Calu3 (cell line): ENCODE measurements at regions not wholly inside any gene's neighbourhood (a gene's known extent, or its start where the extent isn't known, plus 50 kb on each side); places are given as distances from the start of the nearest gene placed in this dataset.

ENCODE experiments used
- BruUV-seq: library from RNA; stranded (reverse); fragments of 400-500 nt; replicated peaks from 2 replicates; lab custom pipeline; 2021; lab: Mats Ljungman, UMichigan
- CTCF ChIA-PET: fragments of 300-600 bp; sonication (Branson Sonifier 250); formaldehyde crosslinking; loops from one replicate; lab custom pipeline; 2022; ENCODE audit warnings: antibody characterized with exemption; lab: Charles Lee
- DNase-seq: peaks from one replicate; pipeline ENCODE4 v3.0.0; 2022
- H3K27ac Mint-ChIP-seq: one replicate; pipeline ENCODE4 v1.8.0; 2022; ENCODE audit warnings: mixed read lengths; ENCODE audit not compliant: unreplicated experiment
- H3K27me3 Mint-ChIP-seq: one replicate; pipeline ENCODE4 v1.8.0; 2022; ENCODE audit warnings: mixed read lengths; ENCODE audit not compliant: unreplicated experiment
- H3K36me3 Mint-ChIP-seq: one replicate; pipeline ENCODE4 v1.8.0; 2022; ENCODE audit warnings: mild to moderate bottlenecking, moderate library complexity, mixed read lengths; ENCODE audit not compliant: insufficient read depth, unreplicated experiment
- H3K4me1 Mint-ChIP-seq: one replicate; pipeline ENCODE4 v1.8.0; 2022; ENCODE audit warnings: mild to moderate bottlenecking, low read depth, mixed read lengths; ENCODE audit not compliant: unreplicated experiment
- H3K4me3 Mint-ChIP-seq: one replicate; pipeline ENCODE4 v1.8.0; 2022; ENCODE audit warnings: mild to moderate bottlenecking, low read depth, moderate library complexity, mixed read lengths; ENCODE audit not compliant: unreplicated experiment
- H3K9me3 Mint-ChIP-seq: one replicate; pipeline ENCODE4 v1.8.0; 2022; ENCODE audit warnings: low read depth, mixed read lengths; ENCODE audit not compliant: unreplicated experiment
- CTCF ChIP-seq: fragments of 200-600 bp; IDR thresholded peaks from one replicate; pipeline ENCODE4 v1.8.0; 2022; ENCODE audit warnings: antibody characterized with exemption; ENCODE audit not compliant: unreplicated experiment
- intact Hi-C: fragments of 100-400 bp; cut with micrococcal nuclease; formaldehyde crosslinking; loops from one replicate; pipeline ENCODE4 v1.10.0; 2022; ENCODE audit not compliant: unreplicated experiment

GRCh38 chr12:43208627-43209026, 343.4 kb downstream of the ADAMTS20 start:
- Mint-ChIP-seq H3K27me3 (no peaks in the 10 kb centered on the region), H3K9me3 (no peaks in the 10 kb centered on the region), H3K4me3 (no peak overlapping the region), H3K4me1 (no peaks in the 10 kb centered on the region), H3K36me3 (no peaks in the 10 kb centered on the region), H3K27ac (no peak overlapping the region)
- no TSS peak for BruUV-seq
- intact Hi-C loops, result no loop called here
- DNase-seq, result no peak
- no peak for TF ChIP-seq CTCF
- CTCF ChIA-PET, result no interaction called here

GRCh38 chr12:43208221-43208620, 343.8 kb downstream of the ADAMTS20 start:
- intact Hi-C loops, result no loop called here
- no peak for DNase-seq
- BruUV-seq, result no TSS peak
- H3K4me3 Mint-ChIP-seq, result no peak overlapping the region
- no peaks in the 10 kb centered on the region for H3K4me1 Mint-ChIP-seq
- CTCF ChIA-PET, result no interaction called here
- no peak for TF ChIP-seq CTCF
- H3K9me3 Mint-ChIP-seq, result no peaks in the 10 kb centered on the region
- H3K27me3 Mint-ChIP-seq, result no peaks in the 10 kb centered on the region
- H3K27ac Mint-ChIP-seq, result no peak overlapping the region
- H3K36me3 Mint-ChIP-seq, result no peaks in the 10 kb centered on the region

GRCh38 chr12:43206396-43206795, 345.6 kb downstream of the ADAMTS20 start:
- CTCF ChIA-PET, result no interaction called here
- no peak overlapping the region for H3K4me3 Mint-ChIP-seq
- TF ChIP-seq CTCF, result no peak

GRCh38 chr12:43198608-43199007, 353.4 kb downstream of the ADAMTS20 start:
- no peak overlapping the region for H3K27ac Mint-ChIP-seq
- H3K4me3 Mint-ChIP-seq, result no peak overlapping the region
- intact Hi-C loops, result no loop called here
- H3K27me3 Mint-ChIP-seq, result no peaks in the 10 kb centered on the region
- CTCF ChIA-PET, result no interaction called here
- no peaks in the 10 kb centered on the region for H3K36me3 Mint-ChIP-seq
- H3K4me1 Mint-ChIP-seq, result no peaks in the 10 kb centered on the region
- BruUV-seq, result no TSS peak
- no peak for DNase-seq
- H3K9me3 Mint-ChIP-seq, result no peaks in the 10 kb centered on the region
- TF ChIP-seq CTCF, result no peak

More at GRCh38 chr12:43206396-43206795, 345.6 kb downstream of the ADAMTS20 start:
- Mint-ChIP-seq H3K27ac (no peak overlapping the region), H3K4me1 (no peaks in the 10 kb centered on the region), H3K9me3 (no peaks in the 10 kb centered on the region), H3K27me3 (no peaks in the 10 kb centered on the region), H3K36me3 (no peaks in the 10 kb centered on the region)
- BruUV-seq, result no TSS peak
- intact Hi-C loops, result no loop called here
- no peak for DNase-seq
